ENCODE measurements at regions not wholly inside any gene's neighbourhood (a gene's known extent, or its start where the extent isn't known, plus 50 kb on each side); places are given as distances from the start of the nearest gene placed in this dataset.

DNA sequence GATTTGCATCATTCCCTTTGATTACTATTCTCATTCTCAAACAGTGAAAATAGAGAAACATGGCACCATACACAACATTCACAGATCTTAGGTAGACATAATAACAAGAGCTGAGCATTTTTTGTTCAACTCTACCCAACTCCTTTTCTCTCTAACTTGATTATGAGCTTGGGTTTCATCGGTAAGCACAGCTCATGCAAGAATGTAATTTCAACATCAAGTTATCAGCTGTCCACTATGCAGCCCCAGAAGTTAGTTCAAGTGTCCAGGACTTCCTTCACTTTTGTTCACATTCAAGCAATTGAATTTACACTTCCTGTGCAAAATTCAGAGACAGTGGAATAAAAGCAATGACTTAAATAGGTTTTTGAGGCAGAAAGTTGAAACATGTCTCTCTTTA, 297.7 kb upstream of the SASH1 start:
- TF ChIP-seq, protein P1, sequence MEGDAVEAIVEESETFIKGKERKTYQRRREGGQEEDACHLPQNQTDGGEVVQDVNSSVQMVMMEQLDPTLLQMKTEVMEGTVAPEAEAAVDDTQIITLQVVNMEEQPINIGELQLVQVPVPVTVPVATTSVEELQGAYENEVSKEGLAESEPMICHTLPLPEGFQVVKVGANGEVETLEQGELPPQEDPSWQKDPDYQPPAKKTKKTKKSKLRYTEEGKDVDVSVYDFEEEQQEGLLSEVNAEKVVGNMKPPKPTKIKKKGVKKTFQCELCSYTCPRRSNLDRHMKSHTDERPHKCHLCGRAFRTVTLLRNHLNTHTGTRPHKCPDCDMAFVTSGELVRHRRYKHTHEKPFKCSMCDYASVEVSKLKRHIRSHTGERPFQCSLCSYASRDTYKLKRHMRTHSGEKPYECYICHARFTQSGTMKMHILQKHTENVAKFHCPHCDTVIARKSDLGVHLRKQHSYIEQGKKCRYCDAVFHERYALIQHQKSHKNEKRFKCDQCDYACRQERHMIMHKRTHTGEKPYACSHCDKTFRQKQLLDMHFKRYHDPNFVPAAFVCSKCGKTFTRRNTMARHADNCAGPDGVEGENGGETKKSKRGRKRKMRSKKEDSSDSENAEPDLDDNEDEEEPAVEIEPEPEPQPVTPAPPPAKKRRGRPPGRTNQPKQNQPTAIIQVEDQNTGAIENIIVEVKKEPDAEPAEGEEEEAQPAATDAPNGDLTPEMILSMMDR (IDR thresholded peaks at IDR 0.05; ENCODE audit: low read length): no peak
- no peak for TF ChIP-seq EZH2 (IDR thresholded peaks at IDR 0.05; ENCODE audit: borderline replicate concordance, low read length)

All from OCI-LY1 (cell line).